Ishikawa (cell line): ENCODE measurements at regions not wholly inside any gene's neighbourhood (a gene's known extent, or its start where the extent isn't known, plus 50 kb on each side); places are given as distances from the start of the nearest gene placed in this dataset.

ENCODE experiments used
- CEBPB ChIP-seq: IDR thresholded peaks from 2 replicates; pipeline ENCODE4 v1.6.1; 2012
- CREB1 ChIP-seq: IDR thresholded peaks from 2 replicates; pipeline ENCODE4 v1.6.1; 2012; ENCODE audit warnings: low read depth
- EGR1 ChIP-seq: IDR thresholded peaks from 2 replicates; pipeline ENCODE4 v1.6.1; 2012
- EP300 ChIP-seq: IDR thresholded peaks from 2 replicates; pipeline ENCODE4 v1.6.1; 2012; ENCODE audit warnings: borderline replicate concordance
- FOXM1 ChIP-seq: IDR thresholded peaks from 2 replicates; pipeline ENCODE4 v1.6.1; 2012; ENCODE audit warnings: low read depth, borderline replicate concordance
- NFIC ChIP-seq: IDR thresholded peaks from 2 replicates; pipeline ENCODE4 v1.6.1; 2012
- RAD21 ChIP-seq: IDR thresholded peaks from 2 replicates; pipeline ENCODE4 v1.6.1; 2012; ENCODE audit warnings: low read depth
- TAF1 ChIP-seq: IDR thresholded peaks from 2 replicates; pipeline ENCODE4 v1.6.1; 2012; ENCODE audit warnings: low read depth, mild to moderate bottlenecking
- TCF12 ChIP-seq: IDR thresholded peaks from 2 replicates; pipeline ENCODE4 v1.6.1; 2012; ENCODE audit warnings: low read depth
- TEAD4 ChIP-seq: IDR thresholded peaks from 2 replicates; pipeline ENCODE4 v1.6.1; 2012
- YY1 ChIP-seq: IDR thresholded peaks from 2 replicates; pipeline ENCODE4 v1.6.1; 2012; ENCODE audit warnings: low read depth
- ZBTB7A ChIP-seq: IDR thresholded peaks from 2 replicates; pipeline ENCODE4 v1.6.1; 2012; ENCODE audit warnings: low read depth
- TF ChIP-seq, protein P1 (sequence below): IDR thresholded peaks from 2 replicates; pipeline ENCODE4 v1.6.1; 2012
- TF ChIP-seq, protein P2 (sequence below): IDR thresholded peaks from 2 replicates; pipeline ENCODE4 v1.6.1; 2012
- TF ChIP-seq, protein P3 (sequence below): IDR thresholded peaks from 2 replicates; pipeline ENCODE4 v1.6.1; 2012; ENCODE audit warnings: low read depth, mild to moderate bottlenecking

DNA sequence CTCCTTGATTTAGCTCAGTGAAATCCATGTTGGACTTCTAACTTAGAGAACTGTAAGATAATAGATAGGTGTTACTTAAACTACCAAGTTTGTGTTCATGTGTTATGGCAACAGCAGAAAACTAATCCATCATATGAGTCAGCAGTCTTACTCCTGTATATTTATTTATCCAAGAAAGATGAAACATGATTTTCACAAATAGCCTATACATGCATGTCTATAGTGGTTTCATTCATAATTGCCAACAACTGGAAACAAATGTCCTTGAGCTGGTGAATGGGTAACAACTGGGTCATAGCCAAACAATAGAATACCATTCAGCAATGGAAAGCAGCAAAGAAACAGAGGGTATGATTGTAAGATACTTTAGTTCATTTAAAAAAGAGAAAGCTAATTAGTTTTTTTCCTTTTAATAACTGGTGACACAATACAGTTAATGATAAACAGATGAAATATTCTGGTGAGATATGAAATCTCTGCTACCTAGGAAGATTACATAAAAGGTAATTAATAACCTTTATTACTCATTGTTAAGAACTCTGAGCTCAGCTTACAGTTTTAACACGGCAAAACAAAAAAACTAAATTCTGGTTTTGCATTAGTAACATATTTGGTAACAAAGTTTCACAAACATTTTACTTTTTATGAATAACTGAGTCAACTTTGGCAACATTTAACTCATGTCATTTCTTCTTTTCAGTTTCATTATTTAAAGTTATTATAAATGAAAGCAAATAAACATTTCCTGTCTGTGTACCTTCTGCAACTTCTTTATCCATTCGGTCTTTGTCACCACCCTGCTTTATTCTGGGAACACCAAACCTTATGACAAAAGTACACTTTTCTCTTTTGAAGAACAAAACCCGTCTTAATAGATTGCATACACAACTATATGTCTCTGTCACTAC, 181.3 kb downstream of the LIG4 start:
- TF ChIP-seq NFIC, result no peak
- no peak for TF ChIP-seq EP300
- TF ChIP-seq RAD21, result no peak
- TF ChIP-seq, protein P1, sequence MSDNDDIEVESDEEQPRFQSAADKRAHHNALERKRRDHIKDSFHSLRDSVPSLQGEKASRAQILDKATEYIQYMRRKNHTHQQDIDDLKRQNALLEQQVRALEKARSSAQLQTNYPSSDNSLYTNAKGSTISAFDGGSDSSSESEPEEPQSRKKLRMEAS, result no peak
- no peak for TF ChIP-seq YY1
- TF ChIP-seq, protein P2, sequence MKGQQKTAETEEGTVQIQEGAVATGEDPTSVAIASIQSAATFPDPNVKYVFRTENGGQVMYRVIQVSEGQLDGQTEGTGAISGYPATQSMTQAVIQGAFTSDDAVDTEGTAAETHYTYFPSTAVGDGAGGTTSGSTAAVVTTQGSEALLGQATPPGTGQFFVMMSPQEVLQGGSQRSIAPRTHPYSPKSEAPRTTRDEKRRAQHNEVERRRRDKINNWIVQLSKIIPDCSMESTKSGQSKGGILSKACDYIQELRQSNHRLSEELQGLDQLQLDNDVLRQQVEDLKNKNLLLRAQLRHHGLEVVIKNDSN, result no peak
- TF ChIP-seq, protein P3, sequence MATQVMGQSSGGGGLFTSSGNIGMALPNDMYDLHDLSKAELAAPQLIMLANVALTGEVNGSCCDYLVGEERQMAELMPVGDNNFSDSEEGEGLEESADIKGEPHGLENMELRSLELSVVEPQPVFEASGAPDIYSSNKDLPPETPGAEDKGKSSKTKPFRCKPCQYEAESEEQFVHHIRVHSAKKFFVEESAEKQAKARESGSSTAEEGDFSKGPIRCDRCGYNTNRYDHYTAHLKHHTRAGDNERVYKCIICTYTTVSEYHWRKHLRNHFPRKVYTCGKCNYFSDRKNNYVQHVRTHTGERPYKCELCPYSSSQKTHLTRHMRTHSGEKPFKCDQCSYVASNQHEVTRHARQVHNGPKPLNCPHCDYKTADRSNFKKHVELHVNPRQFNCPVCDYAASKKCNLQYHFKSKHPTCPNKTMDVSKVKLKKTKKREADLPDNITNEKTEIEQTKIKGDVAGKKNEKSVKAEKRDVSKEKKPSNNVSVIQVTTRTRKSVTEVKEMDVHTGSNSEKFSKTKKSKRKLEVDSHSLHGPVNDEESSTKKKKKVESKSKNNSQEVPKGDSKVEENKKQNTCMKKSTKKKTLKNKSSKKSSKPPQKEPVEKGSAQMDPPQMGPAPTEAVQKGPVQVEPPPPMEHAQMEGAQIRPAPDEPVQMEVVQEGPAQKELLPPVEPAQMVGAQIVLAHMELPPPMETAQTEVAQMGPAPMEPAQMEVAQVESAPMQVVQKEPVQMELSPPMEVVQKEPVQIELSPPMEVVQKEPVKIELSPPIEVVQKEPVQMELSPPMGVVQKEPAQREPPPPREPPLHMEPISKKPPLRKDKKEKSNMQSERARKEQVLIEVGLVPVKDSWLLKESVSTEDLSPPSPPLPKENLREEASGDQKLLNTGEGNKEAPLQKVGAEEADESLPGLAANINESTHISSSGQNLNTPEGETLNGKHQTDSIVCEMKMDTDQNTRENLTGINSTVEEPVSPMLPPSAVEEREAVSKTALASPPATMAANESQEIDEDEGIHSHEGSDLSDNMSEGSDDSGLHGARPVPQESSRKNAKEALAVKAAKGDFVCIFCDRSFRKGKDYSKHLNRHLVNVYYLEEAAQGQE, result no peak
- TF ChIP-seq CEBPB, result no peak
- no peak for TF ChIP-seq FOXM1
- no peak for TF ChIP-seq TEAD4

DNA sequence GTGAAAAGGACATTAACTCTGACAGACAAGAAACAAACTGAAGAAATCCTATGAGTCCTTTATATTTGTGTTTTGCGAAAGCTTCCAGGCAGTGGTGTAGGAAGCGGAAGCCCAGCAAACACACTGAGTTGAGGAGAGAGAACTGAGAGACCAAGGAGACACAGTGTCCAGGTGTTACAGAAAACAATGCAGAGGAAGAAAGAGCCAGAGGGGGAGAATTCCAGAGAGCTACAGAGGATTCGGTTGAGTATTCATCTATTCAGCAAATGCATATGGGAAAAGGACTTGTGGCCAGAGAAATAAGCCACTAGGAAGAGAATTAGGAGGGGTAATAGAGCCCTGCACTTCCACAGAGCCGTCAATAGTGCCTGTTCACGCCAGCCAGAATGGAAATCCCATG, 183.5 kb downstream of the LIG4 start:
- TF ChIP-seq YY1, result no peak
- no peak for TF ChIP-seq FOXM1
- TF ChIP-seq ZBTB7A, result no peak
- no peak for TF ChIP-seq RAD21
- no peak for TF ChIP-seq EP300
- TF ChIP-seq, protein P2, result no peak
- no peak for TF ChIP-seq CREB1
- no peak for TF ChIP-seq EGR1
- TF ChIP-seq NFIC, result no peak
- no peak for TF ChIP-seq CEBPB

DNA sequence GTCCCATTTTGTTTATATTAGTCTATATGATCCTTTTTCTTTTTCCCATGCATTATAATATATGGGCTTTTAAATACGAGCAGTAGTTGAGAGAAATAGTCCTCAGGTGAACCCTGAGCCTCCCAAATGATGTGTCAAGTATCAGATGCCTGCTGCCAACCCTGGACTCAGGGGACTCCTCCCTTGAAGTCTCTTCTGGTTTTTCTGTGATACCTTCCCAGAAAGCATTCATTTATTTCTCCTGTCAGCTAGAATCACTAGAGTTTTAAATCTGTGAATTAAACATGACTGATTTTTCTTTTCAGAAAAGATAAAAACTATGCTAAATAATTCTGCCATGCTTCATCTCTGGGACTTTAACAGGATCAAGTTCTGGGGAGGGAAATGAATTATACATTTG, 184.6 kb downstream of the LIG4 start:
- no peak for TF ChIP-seq NFIC

DNA sequence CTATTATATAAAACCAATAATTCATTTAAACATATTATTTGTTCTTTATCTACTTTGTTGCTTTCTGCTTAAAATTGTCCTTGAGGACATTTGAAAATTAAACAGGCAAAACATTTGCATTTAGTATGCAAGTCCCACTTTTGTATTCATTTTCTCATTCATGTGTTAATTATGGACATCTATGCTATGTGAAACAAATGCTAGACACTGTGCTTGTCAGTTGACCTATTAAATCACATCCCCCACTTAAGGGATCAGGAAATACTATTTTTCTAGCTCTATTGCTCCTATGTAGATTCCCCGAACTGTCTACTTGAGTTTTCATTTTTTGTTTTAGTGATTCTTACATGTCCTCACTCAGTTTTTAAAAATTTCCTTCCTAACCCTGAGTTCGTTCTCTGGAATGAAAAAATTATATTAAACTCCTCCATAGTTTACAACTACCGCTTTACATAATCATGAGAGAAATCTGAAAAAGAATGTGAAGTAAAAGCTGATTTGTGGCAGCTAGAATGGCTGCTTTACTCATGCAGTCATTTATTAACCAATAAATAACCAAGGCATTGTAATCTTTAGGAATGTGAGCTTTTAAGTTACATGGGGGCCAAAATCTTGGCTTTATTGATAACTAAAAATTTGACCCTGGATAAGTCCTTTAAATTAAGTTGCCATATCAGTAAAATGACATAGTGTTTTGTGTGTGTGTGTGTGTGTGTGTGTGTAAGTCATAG, 188.5 kb downstream of the LIG4 start:
- TF ChIP-seq TEAD4 (no peak), YY1 (no peak), EP300 (no peak)
- TF ChIP-seq, protein P2, result no peak

DNA sequence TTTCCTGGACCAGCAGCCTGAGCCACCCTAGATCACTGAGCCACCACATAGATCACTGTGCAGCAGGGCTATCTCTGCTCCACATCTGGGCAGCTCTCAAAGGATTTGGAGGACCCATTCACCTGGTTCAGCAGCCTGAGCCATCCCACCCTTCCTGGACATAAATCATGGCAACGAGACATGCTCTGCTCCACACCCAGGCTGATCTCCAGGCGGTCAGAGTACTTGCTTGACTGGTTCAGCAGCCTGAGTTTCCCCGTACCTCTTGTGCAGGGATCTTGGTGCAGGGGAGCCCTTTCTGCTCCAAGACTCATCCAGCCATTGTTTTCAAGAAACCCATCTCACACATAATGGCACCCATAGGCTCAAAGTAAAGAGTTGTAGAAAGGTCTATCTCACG, 195.3 kb downstream of the LIG4 start:
- TF ChIP-seq CREB1 (no peak), TAF1 (no peak), RAD21 (no peak), YY1 (no peak), FOXM1 (no peak), EP300 (no peak), TEAD4 (no peak), NFIC (no peak), TCF12 (no peak), EGR1 (no peak), CEBPB (no peak), ZBTB7A (no peak)
- TF ChIP-seq, protein P3, result no peak
- TF ChIP-seq, protein P1, result no peak
- TF ChIP-seq, protein P2, result no peak
